ENCODE measurements at regions not wholly inside any gene's neighbourhood (a gene's known extent, or its start where the extent isn't known, plus 50 kb on each side); places are given as distances from the start of the nearest gene placed in this dataset.

DNA sequence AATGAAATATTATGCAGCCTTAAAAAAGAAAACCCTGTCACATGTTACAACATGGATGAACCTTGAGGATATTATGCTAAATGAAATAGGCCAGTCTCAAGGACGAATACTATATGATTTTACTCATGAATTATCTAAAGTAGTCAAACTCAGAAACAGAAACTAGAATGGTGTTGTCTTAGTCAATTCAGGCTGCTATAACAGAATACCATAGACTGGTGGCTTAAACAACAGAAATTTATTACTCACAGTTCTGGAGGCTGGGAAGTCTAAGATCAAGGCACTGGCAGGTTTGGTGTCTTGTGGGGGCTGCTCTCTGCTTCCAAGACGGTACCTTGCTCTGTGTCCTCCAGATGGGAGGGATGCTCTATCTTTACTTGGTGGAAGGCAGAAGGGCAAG is 113.8 kb upstream of the DNAH14 start:
- TF ChIP-seq, protein P1, sequence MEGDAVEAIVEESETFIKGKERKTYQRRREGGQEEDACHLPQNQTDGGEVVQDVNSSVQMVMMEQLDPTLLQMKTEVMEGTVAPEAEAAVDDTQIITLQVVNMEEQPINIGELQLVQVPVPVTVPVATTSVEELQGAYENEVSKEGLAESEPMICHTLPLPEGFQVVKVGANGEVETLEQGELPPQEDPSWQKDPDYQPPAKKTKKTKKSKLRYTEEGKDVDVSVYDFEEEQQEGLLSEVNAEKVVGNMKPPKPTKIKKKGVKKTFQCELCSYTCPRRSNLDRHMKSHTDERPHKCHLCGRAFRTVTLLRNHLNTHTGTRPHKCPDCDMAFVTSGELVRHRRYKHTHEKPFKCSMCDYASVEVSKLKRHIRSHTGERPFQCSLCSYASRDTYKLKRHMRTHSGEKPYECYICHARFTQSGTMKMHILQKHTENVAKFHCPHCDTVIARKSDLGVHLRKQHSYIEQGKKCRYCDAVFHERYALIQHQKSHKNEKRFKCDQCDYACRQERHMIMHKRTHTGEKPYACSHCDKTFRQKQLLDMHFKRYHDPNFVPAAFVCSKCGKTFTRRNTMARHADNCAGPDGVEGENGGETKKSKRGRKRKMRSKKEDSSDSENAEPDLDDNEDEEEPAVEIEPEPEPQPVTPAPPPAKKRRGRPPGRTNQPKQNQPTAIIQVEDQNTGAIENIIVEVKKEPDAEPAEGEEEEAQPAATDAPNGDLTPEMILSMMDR (IDR thresholded peaks at IDR 0.05) = no peak
- no peak for TF ChIP-seq POLR2A (IDR thresholded peaks at IDR 0.05)

Measured in uterus (tissue), 2 donors.